DMS 273 (cell line): ENCODE measurements at regions not wholly inside any gene's neighbourhood (a gene's known extent, or its start where the extent isn't known, plus 50 kb on each side); places are given as distances from the start of the nearest gene placed in this dataset.
"Not testable (repeated sequence)": the region's sequence is repeated elsewhere in the genome, so short reads cannot be mapped to it uniquely, and the experiment has no call there.

Source experiments
- DNase-seq: peaks from one replicate; lab custom pipeline; 2025; ENCODE audit not compliant: unreplicated experiment; lab: John Stamatoyannopoulos, UW

- DNase-seq: no peak
These were observed 74.7 kb upstream of the ANKRD55 start for GRCh38 chr5:56307714-56308333.

GRCh38 chr5:56306433-56307150, 73.5 kb upstream of the ANKRD55 start:
- DNase-seq: no peak

- no peak for DNase-seq
These were observed 72.1 kb upstream of the ANKRD55 start for GRCh38 chr5:56305001-56305950.

GRCh38 chr5:56303511-56303910, 70.4 kb upstream of the ANKRD55 start:
- DNase-seq: no peak

GRCh38 chr5:56302027-56302426, 68.9 kb upstream of the ANKRD55 start:
- no peak for DNase-seq

- DNase-seq: no peak
These were observed 67.9 kb upstream of the ANKRD55 start for GRCh38 chr5:56301069-56301468.

- DNase-seq: no peak
These were observed 66.1 kb upstream of the ANKRD55 start for GRCh38 chr5:56299212-56299611.

- no peak for DNase-seq
These were observed 65.4 kb upstream of the ANKRD55 start for GRCh38 chr5:56298336-56299090.

- no peak for DNase-seq
These were observed 64.7 kb upstream of the ANKRD55 start for GRCh38 chr5:56297851-56298250.

GRCh38 chr5:56295311-56295710, 62.2 kb upstream of the ANKRD55 start:
- not testable (repeated sequence) for DNase-seq

- DNase-seq: no peak
These were observed 61.2 kb upstream of the ANKRD55 start for GRCh38 chr5:56294354-56294753.

- not testable (repeated sequence) for DNase-seq
These were observed 59.7 kb upstream of the ANKRD55 start for GRCh38 chr5:56292874-56293273.

GRCh38 chr5:56291661-56292374, 58.7 kb upstream of the ANKRD55 start:
- no peak for DNase-seq

- no peak for DNase-seq
These were observed 58.0 kb upstream of the ANKRD55 start for GRCh38 chr5:56291079-56291643.

GRCh38 chr5:56290378-56291078, 57.4 kb upstream of the ANKRD55 start:
- no peak for DNase-seq

GRCh38 chr5:56289602-56289987, 56.5 kb upstream of the ANKRD55 start:
- no peak for DNase-seq

- DNase-seq: no peak
These were observed 55.9 kb upstream of the ANKRD55 start for GRCh38 chr5:56288873-56289601.

- no peak for DNase-seq
These were observed 53.1 kb upstream of the ANKRD55 start for GRCh38 chr5:56286015-56286884.
